ENCODE measurements at regions not wholly inside any gene's neighbourhood (a gene's known extent, or its start where the extent isn't known, plus 50 kb on each side); places are given as distances from the start of the nearest gene placed in this dataset.

DNA sequence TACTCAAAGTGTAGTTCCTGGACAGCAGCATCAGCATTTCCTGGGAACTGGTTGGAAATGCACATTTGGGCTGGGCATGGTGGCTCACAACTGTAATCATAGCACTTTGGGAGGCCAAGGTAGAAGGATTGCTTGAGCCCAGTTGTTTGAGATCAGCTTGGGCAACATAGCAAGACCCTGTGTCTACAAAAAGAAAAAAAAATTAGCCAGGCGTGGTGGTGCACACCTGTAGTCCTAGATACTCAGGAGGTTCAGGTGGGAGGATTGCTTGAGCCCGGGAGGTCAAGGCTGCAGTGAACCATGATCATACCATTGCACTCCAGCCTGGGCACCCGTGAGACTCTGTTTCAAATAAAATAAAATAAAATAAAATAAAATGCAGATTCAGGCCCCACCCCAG, 156.2 kb downstream of the CDC5L start:
- TF ChIP-seq, protein P1, sequence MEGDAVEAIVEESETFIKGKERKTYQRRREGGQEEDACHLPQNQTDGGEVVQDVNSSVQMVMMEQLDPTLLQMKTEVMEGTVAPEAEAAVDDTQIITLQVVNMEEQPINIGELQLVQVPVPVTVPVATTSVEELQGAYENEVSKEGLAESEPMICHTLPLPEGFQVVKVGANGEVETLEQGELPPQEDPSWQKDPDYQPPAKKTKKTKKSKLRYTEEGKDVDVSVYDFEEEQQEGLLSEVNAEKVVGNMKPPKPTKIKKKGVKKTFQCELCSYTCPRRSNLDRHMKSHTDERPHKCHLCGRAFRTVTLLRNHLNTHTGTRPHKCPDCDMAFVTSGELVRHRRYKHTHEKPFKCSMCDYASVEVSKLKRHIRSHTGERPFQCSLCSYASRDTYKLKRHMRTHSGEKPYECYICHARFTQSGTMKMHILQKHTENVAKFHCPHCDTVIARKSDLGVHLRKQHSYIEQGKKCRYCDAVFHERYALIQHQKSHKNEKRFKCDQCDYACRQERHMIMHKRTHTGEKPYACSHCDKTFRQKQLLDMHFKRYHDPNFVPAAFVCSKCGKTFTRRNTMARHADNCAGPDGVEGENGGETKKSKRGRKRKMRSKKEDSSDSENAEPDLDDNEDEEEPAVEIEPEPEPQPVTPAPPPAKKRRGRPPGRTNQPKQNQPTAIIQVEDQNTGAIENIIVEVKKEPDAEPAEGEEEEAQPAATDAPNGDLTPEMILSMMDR (IDR thresholded peaks at IDR 0.05), result no peak
- peaks cover 13% of the 10 kb centered on the region for H3K4me1 Mint-ChIP-seq (ENCODE audit: low read depth)
- no peak overlapping the region for H3K27ac Mint-ChIP-seq
- no peaks in the 10 kb centered on the region for H3K36me3 Mint-ChIP-seq (ENCODE audit: low read depth)
- no peaks in the 10 kb centered on the region for H3K9me3 Mint-ChIP-seq
- DNase-seq, result no peak
- H3K4me3 Mint-ChIP-seq, result no peak overlapping the region
- H3K27me3 Mint-ChIP-seq (ENCODE audit: insufficient read depth), result peaks cover 30% of the 10 kb centered on the region

DNA sequence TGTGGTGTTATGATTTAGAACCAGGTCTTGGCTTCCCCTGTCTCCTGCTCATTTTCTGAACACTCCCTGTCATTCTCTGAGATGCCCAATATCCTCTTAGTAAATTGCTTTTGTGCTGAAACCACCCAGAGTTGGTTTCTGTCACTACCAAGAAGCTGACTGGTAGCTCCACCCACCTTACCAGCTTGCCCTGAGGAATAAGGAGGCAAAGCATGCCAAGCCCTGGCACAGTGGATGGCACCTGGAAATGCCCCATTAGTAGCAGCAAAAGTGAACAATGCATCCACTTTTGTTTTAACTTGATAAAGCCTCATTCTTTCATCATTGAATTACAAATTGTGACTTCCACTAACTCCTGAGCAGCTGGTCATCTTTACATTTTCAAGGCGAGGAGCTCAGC, 157.7 kb downstream of the CDC5L start:
- peaks cover 30% of the 10 kb centered on the region for H3K27me3 Mint-ChIP-seq (ENCODE audit: insufficient read depth)
- no peak overlapping the region for H3K27ac Mint-ChIP-seq
- no peak overlapping the region for H3K4me3 Mint-ChIP-seq

DNA sequence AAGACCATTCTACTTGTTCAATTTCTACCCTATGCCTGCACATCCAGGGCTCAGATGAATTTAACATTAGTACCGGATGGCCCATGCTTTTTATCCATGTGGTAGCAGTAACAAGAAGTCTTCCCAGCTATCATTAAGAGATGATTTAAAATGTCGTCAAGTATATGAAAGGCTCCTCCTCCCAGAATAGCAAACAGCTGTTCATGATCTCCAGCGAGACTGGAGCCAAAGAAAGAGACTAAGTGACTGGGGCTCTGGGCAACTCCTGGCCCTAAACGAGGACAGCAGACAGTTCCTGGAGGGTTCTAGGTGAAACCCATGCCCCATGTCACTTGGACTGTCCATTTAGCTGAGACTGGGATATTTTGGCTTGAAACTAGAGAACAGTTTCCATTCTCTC, 160.8 kb downstream of the CDC5L start:
- Mint-ChIP-seq H3K27ac (no peak overlapping the region), H3K9me3 (no peaks in the 10 kb centered on the region), H3K27me3 (ENCODE audit: insufficient read depth) (peaks cover 51% of the 10 kb centered on the region), H3K4me1 (ENCODE audit: low read depth) (no peaks in the 10 kb centered on the region), H3K4me3 (no peak overlapping the region), H3K36me3 (ENCODE audit: low read depth) (no peaks in the 10 kb centered on the region)
- TF ChIP-seq, protein P1 (IDR thresholded peaks at IDR 0.05), result no peak
- DNase-seq, result no peak

More for the DNA sequence above, 157.7 kb downstream of the CDC5L start:
- Mint-ChIP-seq H3K9me3 (no peaks in the 10 kb centered on the region), H3K4me1 (ENCODE audit: low read depth) (peaks cover 13% of the 10 kb centered on the region), H3K36me3 (ENCODE audit: low read depth) (no peaks in the 10 kb centered on the region)
- no peak for DNase-seq
- TF ChIP-seq, protein P1 (IDR thresholded peaks at IDR 0.05), result no peak

DNA sequence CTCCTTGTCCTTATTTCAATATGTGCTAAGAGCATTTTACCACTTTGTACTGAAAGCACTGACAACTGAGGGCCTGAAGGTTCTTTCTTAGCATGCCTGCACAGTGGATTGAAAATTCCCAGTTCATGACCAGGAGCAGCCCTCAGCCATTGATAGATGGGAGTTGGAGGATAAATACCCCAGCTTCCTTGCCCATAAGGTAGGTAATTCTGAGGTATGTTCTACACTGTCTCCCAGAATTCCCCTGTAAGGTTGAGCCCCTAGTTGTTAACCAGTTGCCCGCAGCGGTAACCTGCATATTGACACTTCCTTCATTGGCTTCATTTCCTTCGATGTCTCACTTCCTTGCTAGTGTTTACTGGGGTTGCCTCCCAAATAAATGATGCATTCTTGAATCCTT, 162.0 kb downstream of the CDC5L start:
- TF ChIP-seq, protein P1 (IDR thresholded peaks at IDR 0.05), result no peak
- Mint-ChIP-seq H3K36me3 (ENCODE audit: low read depth) (no peaks in the 10 kb centered on the region), H3K27me3 (ENCODE audit: insufficient read depth) (peaks cover 61% of the 10 kb centered on the region), H3K27ac (no peak overlapping the region), H3K9me3 (no peaks in the 10 kb centered on the region), H3K4me3 (no peak overlapping the region), H3K4me1 (ENCODE audit: low read depth) (no peaks in the 10 kb centered on the region)
- DNase-seq, result no peak

DNA sequence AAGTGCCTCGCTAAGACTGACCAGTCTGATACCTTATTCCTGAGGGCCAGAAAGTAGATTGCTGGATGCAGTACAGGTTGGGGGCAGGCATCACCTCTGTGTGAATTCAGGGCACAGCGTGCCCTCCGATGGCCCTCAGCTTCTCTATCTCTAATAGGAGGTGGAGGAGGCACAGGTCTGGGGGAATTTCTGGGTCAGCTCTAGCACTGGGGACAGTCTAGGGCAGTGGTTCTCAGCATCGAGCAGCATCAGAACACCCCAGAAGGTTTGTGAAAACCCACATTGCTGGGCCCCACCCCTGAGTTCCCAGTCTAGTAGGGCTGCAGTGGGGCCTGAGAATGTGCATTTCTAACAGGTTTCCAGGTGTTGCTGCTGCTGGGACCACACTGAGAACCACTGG, 166.7 kb downstream of the CDC5L start:
- no peaks in the 10 kb centered on the region for H3K36me3 Mint-ChIP-seq (ENCODE audit: low read depth)
- H3K9me3 Mint-ChIP-seq, result no peaks in the 10 kb centered on the region
- H3K4me1 Mint-ChIP-seq (ENCODE audit: low read depth), result no peaks in the 10 kb centered on the region
- H3K4me3 Mint-ChIP-seq, result no peak overlapping the region
- H3K27me3 Mint-ChIP-seq (ENCODE audit: insufficient read depth), result peaks cover 60% of the 10 kb centered on the region
- no peak overlapping the region for H3K27ac Mint-ChIP-seq
- no peak for DNase-seq
- TF ChIP-seq, protein P1 (IDR thresholded peaks at IDR 0.05), result no peak

DNA sequence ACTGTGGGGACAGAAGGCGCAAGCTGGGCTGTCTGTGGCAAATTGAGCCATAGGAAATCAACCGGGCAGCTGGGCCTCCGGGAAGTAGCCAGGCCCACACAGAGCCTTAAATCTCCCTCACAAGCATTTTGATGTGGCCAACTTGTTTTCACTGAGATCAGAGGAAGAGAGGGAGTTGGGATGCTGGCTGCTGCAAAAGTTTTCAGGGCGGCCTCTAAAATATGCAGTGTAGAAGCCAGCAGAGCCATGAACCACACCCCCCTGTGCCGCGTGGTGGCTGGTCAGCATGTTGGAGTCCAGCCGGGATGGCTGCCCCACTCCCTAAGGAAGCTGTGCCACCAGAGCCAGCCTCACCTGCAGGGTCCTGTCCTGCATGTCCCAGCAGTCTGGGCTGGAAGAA, 167.4 kb downstream of the CDC5L start:
- no peaks in the 10 kb centered on the region for H3K4me1 Mint-ChIP-seq (ENCODE audit: low read depth)
- TF ChIP-seq, protein P1 (IDR thresholded peaks at IDR 0.05), result no peak
- H3K36me3 Mint-ChIP-seq (ENCODE audit: low read depth), result no peaks in the 10 kb centered on the region
- no peak overlapping the region for H3K27ac Mint-ChIP-seq
- peaks cover 60% of the 10 kb centered on the region for H3K27me3 Mint-ChIP-seq (ENCODE audit: insufficient read depth)
- H3K4me3 Mint-ChIP-seq, result no peak overlapping the region
- no peak for DNase-seq
- H3K9me3 Mint-ChIP-seq, result no peaks in the 10 kb centered on the region
